Subcutaneous abdominal adipose tissue (tissue), 5 donors: ENCODE measurements at regions not wholly inside any gene's neighbourhood (a gene's known extent, or its start where the extent isn't known, plus 50 kb on each side); places are given as distances from the start of the nearest gene placed in this dataset.
"Not testable (repeated sequence)": the region's sequence is repeated elsewhere in the genome, so short reads cannot be mapped to it uniquely, and the experiment has no call there.

ENCODE experiments used
- H3K27ac ChIP-seq: one replicate; pipeline ENCODE4 v1.7.0; 2013; ENCODE audit warnings: low read depth, mild to moderate bottlenecking, inconsistent platforms, low read length, moderate library complexity
- H3K27me3 ChIP-seq, 5 donors: one replicate each; pipeline ENCODE4 v1.7.0; 2013; ENCODE audit warnings: low read length in 5 of 5, inconsistent platforms in 1 of 5; ENCODE audit not compliant: control insufficient read depth in 5 of 5, insufficient read depth in 4 of 5
- H3K36me3 ChIP-seq, 5 donors: one replicate each; pipeline ENCODE4 v1.7.0; 2013; ENCODE audit warnings: low read length in 5 of 5; ENCODE audit not compliant: control insufficient read depth in 5 of 5, insufficient read depth in 5 of 5
- H3K4me1 ChIP-seq, 5 donors: one replicate each; pipeline ENCODE4 v1.7.0; 2013; ENCODE audit warnings: low read length in 5 of 5, mild to moderate bottlenecking in 3 of 5, moderate library complexity in 1 of 5; ENCODE audit not compliant: control insufficient read depth in 5 of 5, insufficient read depth in 5 of 5
- H3K4me3 ChIP-seq, 5 donors: one replicate each; pipeline ENCODE4 v1.7.0; 2013; ENCODE audit warnings: low read length in 5 of 5, low read depth in 1 of 5
- H3K9ac ChIP-seq, 5 donors: one replicate each; pipeline ENCODE4 v1.7.0; 2013; ENCODE audit warnings: low read length in 5 of 5, mild to moderate bottlenecking in 4 of 5, moderate library complexity in 3 of 5
- H3K9me3 ChIP-seq, 5 donors: one replicate each; pipeline ENCODE4 v1.7.0; 2013; ENCODE audit warnings: low read length in 5 of 5; ENCODE audit not compliant: control insufficient read depth in 5 of 5
- donor health status: healthy.
- donor health status: healthy.
- donor health status: healthy.
- donor health status: healthy.
- donor health status: healthy.

DNA sequence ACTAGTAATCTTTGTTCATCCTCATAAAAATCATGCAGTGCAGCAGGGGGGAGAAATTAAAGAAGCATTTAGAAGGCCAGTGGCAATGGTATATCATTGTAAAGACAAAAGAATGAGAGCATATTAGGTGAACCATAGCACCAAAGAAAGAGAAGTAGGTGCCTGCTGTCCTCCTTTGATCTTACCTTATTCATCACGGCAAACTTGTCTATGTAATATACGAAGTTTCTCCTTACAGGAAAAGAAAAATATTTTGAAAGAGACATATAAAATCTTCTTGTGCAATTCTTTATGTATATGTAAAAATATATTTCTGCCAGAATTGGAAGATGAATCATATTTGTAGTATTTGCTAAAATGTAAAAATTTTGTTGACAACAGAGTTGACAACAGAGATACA, 411.3 kb upstream of the ARRDC3 start:
- H3K27ac ChIP-seq, result no peak overlapping the region
- H3K9me3 ChIP-seq, result no peaks in the 10 kb centered on the region
- H3K4me1 ChIP-seq, result no peaks in the 10 kb centered on the region
- H3K9ac ChIP-seq, result no peak overlapping the region
- no peak overlapping the region for H3K4me3 ChIP-seq
- H3K36me3 ChIP-seq, result no peaks in the 10 kb centered on the region
- no peaks in the 10 kb centered on the region for H3K27me3 ChIP-seq

DNA sequence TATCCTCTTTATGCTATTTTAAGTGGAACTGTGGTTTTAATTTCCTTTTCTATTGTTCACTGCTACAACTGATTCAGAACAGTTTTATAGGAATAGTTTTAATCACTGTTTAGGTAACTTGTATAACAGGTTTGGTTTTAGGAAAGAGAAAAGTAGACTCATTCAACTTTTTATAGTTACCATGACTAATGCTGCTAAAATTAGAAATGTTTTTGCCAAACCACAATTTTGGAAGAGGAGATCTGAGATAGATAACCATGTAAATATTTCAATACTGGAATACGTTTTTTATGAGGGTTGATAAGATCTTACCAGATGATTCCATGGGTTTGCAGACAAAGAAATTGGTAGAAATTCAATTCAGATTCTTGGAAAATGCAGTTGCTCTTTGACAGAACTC, 404.6 kb upstream of the ARRDC3 start:
- Histone ChIP-seq H3K9me3 (peaks cover 0 to 3% (median 2%) of the 10 kb centered on the region in 5 donors), H3K4me1 (no peaks in the 10 kb centered on the region), H3K9ac (no peak overlapping the region), H3K36me3 (no peaks in the 10 kb centered on the region), H3K27ac (no peak overlapping the region), H3K4me3 (no peak overlapping the region), H3K27me3 (no peaks in the 10 kb centered on the region)

GRCh38 chr5:91777671-91778070, 394.6 kb upstream of the ARRDC3 start:
- H3K4me3 ChIP-seq, result no peak overlapping the region
- no peaks in the 10 kb centered on the region for H3K27me3 ChIP-seq
- H3K9me3 ChIP-seq, result no peaks in the 10 kb centered on the region
- no peaks in the 10 kb centered on the region for H3K4me1 ChIP-seq
- no peak overlapping the region for H3K27ac ChIP-seq
- no peak overlapping the region for H3K9ac ChIP-seq
- no peaks in the 10 kb centered on the region for H3K36me3 ChIP-seq

DNA sequence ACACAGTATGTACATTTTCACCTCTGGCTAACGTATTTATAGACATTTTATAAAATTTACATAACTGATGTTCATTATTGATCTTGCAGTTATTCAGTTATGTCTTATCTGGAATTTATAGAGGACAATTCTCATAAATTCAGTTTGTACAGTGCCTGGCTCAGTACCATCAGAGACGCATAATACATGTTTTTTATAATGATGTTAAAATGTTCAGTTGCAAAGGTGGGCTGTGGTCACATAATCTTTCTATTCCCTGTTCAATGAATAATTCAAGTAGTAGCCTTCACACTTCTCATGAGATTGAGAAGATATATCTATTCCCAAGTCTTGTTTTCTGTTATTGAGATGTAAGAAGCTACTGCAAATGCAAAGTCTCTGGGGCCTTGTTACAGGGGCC, 393.1 kb upstream of the ARRDC3 start:
- Histone ChIP-seq H3K9ac (no peak overlapping the region), H3K4me3 (no peak overlapping the region), H3K27me3 (no peaks in the 10 kb centered on the region), H3K27ac (no peak overlapping the region), H3K4me1 (no peaks in the 10 kb centered on the region), H3K36me3 (no peaks in the 10 kb centered on the region), H3K9me3 (no peaks in the 10 kb centered on the region)

GRCh38 chr5:91770400-91770799, 387.3 kb upstream of the ARRDC3 start:
- H3K9me3 ChIP-seq, result no peaks in the 10 kb centered on the region
- no peak overlapping the region for H3K9ac ChIP-seq
- H3K27me3 ChIP-seq, result no peaks in the 10 kb centered on the region
- H3K4me3 ChIP-seq, result no peak overlapping the region
- H3K4me1 ChIP-seq, result no peaks in the 10 kb centered on the region
- H3K36me3 ChIP-seq, result no peaks in the 10 kb centered on the region
- no peak overlapping the region for H3K27ac ChIP-seq

DNA sequence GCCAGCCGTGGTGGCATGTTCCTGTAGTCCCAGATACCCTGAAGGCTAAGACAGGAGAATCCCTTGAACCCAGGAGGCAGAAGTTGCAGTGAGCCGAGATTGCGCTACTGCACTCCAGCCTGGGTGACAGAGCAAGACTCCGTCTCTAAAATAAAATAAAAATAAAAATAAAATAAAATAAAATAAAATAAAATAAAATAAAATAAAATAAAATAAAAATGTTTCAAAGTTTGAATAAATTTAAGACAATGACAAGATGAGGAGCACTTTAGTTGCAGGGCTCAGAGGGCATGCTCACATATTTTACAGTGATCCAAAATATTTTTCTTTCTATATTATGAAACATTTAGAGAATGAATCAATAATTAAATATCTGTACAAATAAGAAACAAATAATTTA, 374.3 kb upstream of the ARRDC3 start:
- not testable (repeated sequence) for H3K4me1 ChIP-seq, H3K27me3 ChIP-seq, H3K27ac ChIP-seq, H3K9ac ChIP-seq, H3K9me3 ChIP-seq, H3K36me3 ChIP-seq, H3K4me3 ChIP-seq

- Histone ChIP-seq H3K4me1 (no peaks in the 10 kb centered on the region), H3K27me3 (no peaks in the 10 kb centered on the region), H3K9ac (no peak overlapping the region), H3K4me3 (no peak overlapping the region), H3K36me3 (no peaks in the 10 kb centered on the region), H3K9me3 (peaks cover 0 to 6% (median 0%) of the 10 kb centered on the region in 5 donors), H3K27ac (no peak overlapping the region)
Measured at GRCh38 chr5:91754990-91755389, 371.9 kb upstream of the ARRDC3 start.

DNA sequence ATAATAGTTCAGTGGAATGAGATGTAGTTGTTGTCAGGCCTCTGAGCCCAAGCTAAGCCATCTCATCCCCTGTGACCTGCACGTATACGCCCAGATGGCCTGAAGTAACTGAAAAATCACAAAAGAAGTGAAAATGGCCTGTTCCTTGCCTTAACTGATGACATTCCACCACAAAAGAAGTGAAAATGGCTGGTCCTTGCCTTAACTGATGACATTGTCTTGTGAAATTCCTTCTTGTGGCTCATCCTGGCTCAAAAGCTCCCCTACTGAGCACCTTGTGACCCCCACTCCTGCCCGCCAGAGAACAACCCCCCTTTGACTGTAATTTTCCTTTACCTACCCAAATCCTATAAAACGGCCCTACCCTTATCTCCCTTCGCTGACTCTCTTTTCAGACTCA, 361.4 kb upstream of the ARRDC3 start:
- H3K4me3 ChIP-seq, H3K9ac ChIP-seq, H3K27me3 ChIP-seq, H3K4me1 ChIP-seq, H3K36me3 ChIP-seq, H3K9me3 ChIP-seq, H3K27ac ChIP-seq: not testable (repeated sequence)

DNA sequence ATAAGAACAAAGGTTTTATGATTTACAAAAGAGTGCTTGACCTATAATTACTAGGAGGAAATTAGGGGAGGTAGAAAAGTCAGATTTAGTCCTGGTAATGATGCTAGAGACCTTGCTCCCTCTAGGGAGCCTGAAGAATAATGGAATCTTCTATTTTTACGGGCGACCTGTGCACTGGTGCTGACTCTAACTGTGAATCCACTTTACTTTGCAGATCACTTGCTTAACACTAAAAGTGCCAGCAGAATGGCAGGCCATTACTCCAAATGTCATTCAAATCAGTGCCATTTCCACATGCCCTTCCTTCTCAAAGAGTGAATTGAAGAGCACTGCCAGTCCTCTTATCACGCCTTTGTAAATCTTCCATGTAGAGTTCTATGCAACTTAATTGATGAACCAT, 359.4 kb upstream of the ARRDC3 start:
- no peak overlapping the region for H3K4me3 ChIP-seq
- H3K27me3 ChIP-seq, result no peaks in the 10 kb centered on the region
- no peaks in the 10 kb centered on the region for H3K9me3 ChIP-seq
- H3K36me3 ChIP-seq, result no peaks in the 10 kb centered on the region
- H3K4me1 ChIP-seq, result no peaks in the 10 kb centered on the region
- H3K27ac ChIP-seq, result no peak overlapping the region
- H3K9ac ChIP-seq, result no peak overlapping the region

GRCh38 chr5:91741764-91742505, 358.8 kb upstream of the ARRDC3 start:
- Histone ChIP-seq H3K9ac (no peak overlapping the region), H3K4me3 (no peak overlapping the region), H3K9me3 (no peaks in the 10 kb centered on the region), H3K36me3 (no peaks in the 10 kb centered on the region), H3K4me1 (no peaks in the 10 kb centered on the region), H3K27me3 (no peaks in the 10 kb centered on the region), H3K27ac (no peak overlapping the region)

DNA sequence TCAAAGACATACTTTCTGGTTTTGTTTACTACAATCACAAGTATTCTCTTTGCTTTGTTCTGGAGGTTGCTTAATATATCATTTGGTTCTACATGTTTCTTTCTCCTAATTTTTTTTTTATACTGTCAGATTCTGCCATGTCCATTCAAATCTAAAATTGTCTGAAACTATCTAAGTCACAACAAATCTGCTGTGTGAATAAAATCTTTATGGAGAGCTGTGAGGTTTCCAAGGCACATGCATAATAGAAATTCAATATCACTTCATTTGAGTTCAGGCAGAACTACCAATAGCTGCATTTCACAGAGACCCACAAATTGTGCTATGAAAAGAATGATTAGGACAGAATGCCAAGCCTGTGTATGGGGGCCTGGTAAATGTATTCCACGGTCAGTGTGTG, 346.9 kb upstream of the ARRDC3 start:
- no peaks in the 10 kb centered on the region for H3K36me3 ChIP-seq
- H3K4me3 ChIP-seq, result no peak overlapping the region
- H3K9me3 ChIP-seq, result no peaks in the 10 kb centered on the region

More for the DNA sequence above, 346.9 kb upstream of the ARRDC3 start:
- H3K27me3 ChIP-seq, result no peaks in the 10 kb centered on the region
- no peak overlapping the region for H3K9ac ChIP-seq
- H3K4me1 ChIP-seq, result no peaks in the 10 kb centered on the region
- H3K27ac ChIP-seq, result no peak overlapping the region
